SK-N-SH (cell line): ENCODE measurements at regions not wholly inside any gene's neighbourhood (a gene's known extent, or its start where the extent isn't known, plus 50 kb on each side); places are given as distances from the start of the nearest gene placed in this dataset.

Experiments
- CTCF ChIA-PET: fragments of 300-600, 350-600 bp; formaldehyde crosslinking; extraction: SDS; loops from one replicate; lab custom pipeline; 2021; lab: Yijun Ruan, JAX
- POLR2A ChIA-PET: fragments of 350-600 bp; sonication (Branson Sonifier 250); formaldehyde crosslinking; extraction: SDS; loops from one replicate; lab custom pipeline; 2020; ENCODE audit warnings: antibody characterized with exemption, inconsistent platforms; lab: Yijun Ruan, JAX
- DNase-seq: peaks from one replicate; pipeline ENCODE4 v3.0.0; 2012
- H2AFZ ChIP-seq: fragments of 200-600 bp; sonication (generic); 2 replicates; pipeline ENCODE4 v1.8.1; 2016; ENCODE audit warnings: antibody characterized with exemption, mild to moderate bottlenecking, low read depth
- H3F3A ChIP-seq: fragments of 200-600 bp; sonication (generic); replicated peaks from 2 replicates; pipeline ENCODE3; 2016; ENCODE audit warnings: antibody characterized with exemption, mild to moderate bottlenecking; ENCODE audit not compliant: insufficient read depth
- H3K27ac ChIP-seq, 2 experiments: fragments of 200-500 bp in 1 of 2; fragments of 200-600 bp in 1 of 2; sonication (Bioruptor generic) in 1 of 2; sonication (generic), shearing (Covaris generic) in 1 of 2; 2 replicates each; pipeline versions ENCODE4 v1.5.1 to v1.6.1; 2014 to 2016; ENCODE audit warnings: low read depth in 2 of 2, inconsistent platforms in 1 of 2, low read length in 1 of 2, mild to moderate bottlenecking in 1 of 2, mixed read lengths in 1 of 2
- H3K27me3 ChIP-seq: fragments of 200-600 bp; sonication (generic), shearing (Covaris generic); 2 replicates; pipeline ENCODE4 v1.6.1; 2016; ENCODE audit warnings: mixed run types; ENCODE audit not compliant: insufficient read depth
- H3K36me3 ChIP-seq, 2 experiments: fragments of 200-500 bp in 1 of 2; fragments of 200-600 bp in 1 of 2; sonication (Bioruptor generic) in 1 of 2; sonication (generic) in 1 of 2; replicated peaks in 1 of 2; 2 replicates each; pipeline versions ENCODE3 to v1.5.1; 2014 to 2016; ENCODE audit warnings: low read length in 1 of 2, mild to moderate bottlenecking in 1 of 2; ENCODE audit not compliant: insufficient read depth in 2 of 2, control insufficient read depth in 1 of 2
- H3K4me1 ChIP-seq, 2 experiments: fragments of 200-500 bp in 1 of 2; fragments of 200-600 bp in 1 of 2; sonication (Bioruptor generic) in 1 of 2; sonication (generic), shearing (Covaris generic) in 1 of 2; 2 replicates each; pipeline versions ENCODE4 v1.5.1 to v1.6.1; 2014 to 2016; ENCODE audit warnings: low read depth in 1 of 2, low read length in 1 of 2, mixed run types in 1 of 2; ENCODE audit not compliant: insufficient read depth in 2 of 2, control insufficient read depth in 1 of 2
- H3K4me2 ChIP-seq: fragments of 200-600 bp; sonication (generic), shearing (Covaris generic); 2 replicates; pipeline ENCODE4 v1.6.1; 2017; ENCODE audit warnings: mixed run types
- H3K4me3 ChIP-seq, 2 experiments: fragments of 200-500 bp in 1 of 2; fragments of 200-600 bp in 1 of 2; sonication (Bioruptor generic) in 1 of 2; sonication (generic), shearing (Covaris generic) in 1 of 2; 2 replicates each; pipeline versions ENCODE4 v1.5.1 to v1.8.1; 2014 to 2016; ENCODE audit warnings: low read depth in 2 of 2, inconsistent platforms in 1 of 2, low read length in 1 of 2, mild to moderate bottlenecking in 1 of 2, mixed read lengths in 1 of 2, moderate library complexity in 1 of 2
- H3K79me2 ChIP-seq: fragments of 200-600 bp; sonication (generic); 2 replicates; pipeline ENCODE4 v1.8.1; 2017; ENCODE audit warnings: mild to moderate bottlenecking; ENCODE audit not compliant: insufficient read depth
- H3K9ac ChIP-seq: fragments of 200-600 bp; sonication (generic); 2 replicates; pipeline ENCODE4 v1.6.1; 2017; ENCODE audit warnings: mixed run types
- H3K9me2 ChIP-seq: fragments of 200-600 bp; sonication (generic); 2 replicates; pipeline ENCODE4 v1.6.1; 2017; ENCODE audit warnings: mixed run types
- H3K9me3 ChIP-seq: fragments of 200-600 bp; sonication (generic); 2 replicates; pipeline ENCODE4 v1.6.1; 2017; ENCODE audit warnings: mixed run types, mild to moderate bottlenecking, moderate library complexity
- H4K20me1 ChIP-seq: fragments of 200-600 bp; sonication (generic); 2 replicates; pipeline ENCODE4 v1.6.1; 2017; ENCODE audit warnings: mild to moderate bottlenecking, mixed run types; ENCODE audit not compliant: insufficient read depth
- EP300 ChIP-seq, 2 experiments: IDR thresholded peaks; 2 replicates each; pipeline versions ENCODE4 v1.4.0 to v1.6.1; 2012; ENCODE audit warnings: borderline replicate concordance in 1 of 2, low read depth in 1 of 2, low read length in 1 of 2
- FOSL2 ChIP-seq: IDR thresholded peaks from 2 replicates; pipeline ENCODE4 v1.4.0; 2012; ENCODE audit warnings: low read depth, mild to moderate bottlenecking, moderate library complexity, borderline replicate concordance
- FOXJ3 ChIP-seq: sonication (generic); formaldehyde crosslinking; IDR thresholded peaks from 2 replicates; pipeline ENCODE4 v1.5.1; 2020; ENCODE audit warnings: mild to moderate bottlenecking, missing genetic modification reagents
- MAX ChIP-seq: IDR thresholded peaks from 2 replicates; pipeline ENCODE4 v1.4.0; 2012; ENCODE audit warnings: low read depth
- MEF2A ChIP-seq: IDR thresholded peaks from 2 replicates; pipeline ENCODE4 v1.4.0; 2012; ENCODE audit warnings: low read depth, borderline replicate concordance
- MXI1 ChIP-seq: IDR thresholded peaks from 2 replicates; pipeline ENCODE4 v1.6.1; 2012; ENCODE audit warnings: mild to moderate bottlenecking, low read depth, low read length, improper control_type of control experiment
- POLR2AphosphoS5 ChIP-seq: IDR thresholded peaks from 2 replicates; pipeline ENCODE4 v1.6.1; 2012; ENCODE audit warnings: low read depth, low read length
- SMC3 ChIP-seq: IDR thresholded peaks from 2 replicates; pipeline ENCODE4 v1.6.1; 2012; ENCODE audit warnings: low read depth, low read length, improper control_type of control experiment
- YY1 ChIP-seq: IDR thresholded peaks from 2 replicates; pipeline ENCODE4 v1.4.0; 2012; ENCODE audit warnings: low read depth, mild to moderate bottlenecking
- WGBS: methylation state at CpG from one replicate; pipeline ENCODE4 v1.1.6; 2017; ENCODE audit warnings: low lambda C conversion rate; 5-methylcytosine and 5-hydroxymethylcytosine counted together
- TF ChIP-seq, protein P1 (sequence below): IDR thresholded peaks from 2 replicates; pipeline ENCODE4; 2012
- TF ChIP-seq, protein P2 (sequence below): IDR thresholded peaks from 2 replicates; pipeline ENCODE4 v1.4.0; 2012; ENCODE audit warnings: low read depth, borderline replicate concordance

- Histone ChIP-seq H3F3A (no peaks in the 10 kb centered on the region), H3K27me3 (no peaks in the 10 kb centered on the region), H3K4me1 (peaks cover 0 to 8% of the 10 kb centered on the region in 2 experiments; a peak in 2 of 4 replicates), H3K9ac (no peak overlapping the region), H3K4me3 (no peak overlapping the region), H3K79me2 (no peaks in the 10 kb centered on the region), H3K9me2 (no peaks in the 10 kb centered on the region), H3K4me2 (no peak overlapping the region), H3K36me3 (no peaks in the 10 kb centered on the region), H3K27ac (no peak overlapping the region), H2AFZ (no peak overlapping the region), H4K20me1 (no peaks in the 10 kb centered on the region), H3K9me3 (no peaks in the 10 kb centered on the region)
- ChIA-PET POLR2A (no interaction called here), CTCF (interaction anchor here (1.7 kb wide), 1 partner anchor 89 kb away, joined by 7 read pairs; no protein-coding TSS in a partner anchor)
- no peak for DNase-seq
- TF ChIP-seq SMC3 (no peak), EP300 (IDR thresholded peaks at IDR 0.05; ENCODE audit: borderline replicate concordance in 1 of 2, low read depth in 1 of 2, low read length in 1 of 2) (no peak), FOXJ3 (no peak), FOSL2 (no peak), MEF2A (no peak)
Observed at GRCh38 chr1:30291526-30291925, 431.9 kb downstream of the MATN1 start.

DNA sequence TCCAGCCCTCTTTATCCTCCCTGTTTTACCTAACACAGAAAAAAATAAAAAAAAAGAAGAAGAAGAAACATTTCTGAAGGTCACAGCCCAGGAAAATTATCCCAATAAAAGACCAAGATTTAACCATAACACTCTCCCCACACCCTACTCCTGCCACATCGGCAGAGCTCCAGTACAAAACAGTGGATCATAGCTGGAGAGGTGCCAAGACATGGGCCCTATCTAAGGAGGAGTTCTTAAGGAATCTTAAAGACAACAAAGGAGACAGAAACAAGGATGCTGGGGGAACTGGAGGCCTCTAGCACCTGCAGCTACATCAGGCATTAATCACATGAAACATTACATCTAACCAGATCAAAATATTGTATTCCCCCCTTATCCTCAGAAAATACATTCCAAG lies 432.8 kb downstream of the MATN1 start:
- POLR2A ChIA-PET: no interaction called here
- Histone ChIP-seq H3K79me2 (no peaks in the 10 kb centered on the region), H3K9ac (no peak overlapping the region), H3K4me3 (no peak overlapping the region), H3K9me2 (no peaks in the 10 kb centered on the region), H3K27me3 (no peaks in the 10 kb centered on the region), H4K20me1 (no peaks in the 10 kb centered on the region), H3K27ac (no peak overlapping the region), H2AFZ (no peak overlapping the region), H3K9me3 (no peaks in the 10 kb centered on the region), H3F3A (no peaks in the 10 kb centered on the region), H3K4me1 (peaks cover 0 to 11% of the 10 kb centered on the region in 2 experiments; a peak in 2 of 4 replicates), H3K4me2 (no peak overlapping the region), H3K36me3 (no peaks in the 10 kb centered on the region)
- no peak for TF ChIP-seq MXI1
- no peak for TF ChIP-seq MAX
- TF ChIP-seq YY1: no peak
- TF ChIP-seq, protein P1, sequence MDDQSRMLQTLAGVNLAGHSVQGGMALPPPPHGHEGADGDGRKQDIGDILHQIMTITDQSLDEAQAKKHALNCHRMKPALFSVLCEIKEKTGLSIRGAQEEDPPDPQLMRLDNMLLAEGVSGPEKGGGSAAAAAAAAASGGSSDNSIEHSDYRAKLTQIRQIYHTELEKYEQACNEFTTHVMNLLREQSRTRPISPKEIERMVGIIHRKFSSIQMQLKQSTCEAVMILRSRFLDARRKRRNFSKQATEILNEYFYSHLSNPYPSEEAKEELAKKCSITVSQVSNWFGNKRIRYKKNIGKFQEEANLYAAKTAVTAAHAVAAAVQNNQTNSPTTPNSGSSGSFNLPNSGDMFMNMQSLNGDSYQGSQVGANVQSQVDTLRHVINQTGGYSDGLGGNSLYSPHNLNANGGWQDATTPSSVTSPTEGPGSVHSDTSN: no peak
- TF ChIP-seq, protein P2, sequence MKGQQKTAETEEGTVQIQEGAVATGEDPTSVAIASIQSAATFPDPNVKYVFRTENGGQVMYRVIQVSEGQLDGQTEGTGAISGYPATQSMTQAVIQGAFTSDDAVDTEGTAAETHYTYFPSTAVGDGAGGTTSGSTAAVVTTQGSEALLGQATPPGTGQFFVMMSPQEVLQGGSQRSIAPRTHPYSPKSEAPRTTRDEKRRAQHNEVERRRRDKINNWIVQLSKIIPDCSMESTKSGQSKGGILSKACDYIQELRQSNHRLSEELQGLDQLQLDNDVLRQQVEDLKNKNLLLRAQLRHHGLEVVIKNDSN: no peak
- TF ChIP-seq SMC3: no peak
- no peak for TF ChIP-seq POLR2AphosphoS5
- 32% methylated on average over 1 of the region's 1 CpG for WGBS
- DNase-seq: no peak
- CTCF ChIA-PET: interaction anchor here (0.7 to 1.8 kb wide), 2 partner anchors 8 to 90 kb away, joined by 3 to 5 read pairs; no protein-coding TSS in a partner anchor
